ENCODE measurements at regions not wholly inside any gene's neighbourhood (a gene's known extent, or its start where the extent isn't known, plus 50 kb on each side); places are given as distances from the start of the nearest gene placed in this dataset.

DNA sequence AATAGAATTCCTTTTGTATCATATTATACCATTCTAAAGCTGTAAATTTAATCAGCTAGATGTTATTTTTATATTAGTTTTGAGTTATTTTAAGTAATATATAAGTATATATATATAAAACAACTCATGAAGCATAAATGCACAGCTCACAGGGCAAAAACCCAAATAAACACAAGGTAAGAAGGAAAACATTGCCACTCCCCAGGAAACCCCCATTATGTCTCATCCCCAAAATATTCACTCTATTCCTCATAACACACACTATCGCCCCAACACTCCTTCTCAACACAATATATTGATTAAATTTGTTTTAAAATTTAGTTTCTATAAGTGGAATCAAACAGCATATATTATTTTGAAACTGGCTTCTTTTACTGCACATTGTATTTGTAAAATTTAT, 98.6 kb upstream of the FAM83B start:
- H3K4me3 ChIP-seq (ENCODE audit: control insufficient read depth, low read depth, low read length) = no peak overlapping the region
- TF ChIP-seq, protein P1, sequence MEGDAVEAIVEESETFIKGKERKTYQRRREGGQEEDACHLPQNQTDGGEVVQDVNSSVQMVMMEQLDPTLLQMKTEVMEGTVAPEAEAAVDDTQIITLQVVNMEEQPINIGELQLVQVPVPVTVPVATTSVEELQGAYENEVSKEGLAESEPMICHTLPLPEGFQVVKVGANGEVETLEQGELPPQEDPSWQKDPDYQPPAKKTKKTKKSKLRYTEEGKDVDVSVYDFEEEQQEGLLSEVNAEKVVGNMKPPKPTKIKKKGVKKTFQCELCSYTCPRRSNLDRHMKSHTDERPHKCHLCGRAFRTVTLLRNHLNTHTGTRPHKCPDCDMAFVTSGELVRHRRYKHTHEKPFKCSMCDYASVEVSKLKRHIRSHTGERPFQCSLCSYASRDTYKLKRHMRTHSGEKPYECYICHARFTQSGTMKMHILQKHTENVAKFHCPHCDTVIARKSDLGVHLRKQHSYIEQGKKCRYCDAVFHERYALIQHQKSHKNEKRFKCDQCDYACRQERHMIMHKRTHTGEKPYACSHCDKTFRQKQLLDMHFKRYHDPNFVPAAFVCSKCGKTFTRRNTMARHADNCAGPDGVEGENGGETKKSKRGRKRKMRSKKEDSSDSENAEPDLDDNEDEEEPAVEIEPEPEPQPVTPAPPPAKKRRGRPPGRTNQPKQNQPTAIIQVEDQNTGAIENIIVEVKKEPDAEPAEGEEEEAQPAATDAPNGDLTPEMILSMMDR (conservative IDR thresholded peaks at IDR 0.05; ENCODE audit: control insufficient read depth, insufficient read depth, low read depth, low read length) = no peak
- DNase-seq (ENCODE audit: low read depth) = no peak

DNA sequence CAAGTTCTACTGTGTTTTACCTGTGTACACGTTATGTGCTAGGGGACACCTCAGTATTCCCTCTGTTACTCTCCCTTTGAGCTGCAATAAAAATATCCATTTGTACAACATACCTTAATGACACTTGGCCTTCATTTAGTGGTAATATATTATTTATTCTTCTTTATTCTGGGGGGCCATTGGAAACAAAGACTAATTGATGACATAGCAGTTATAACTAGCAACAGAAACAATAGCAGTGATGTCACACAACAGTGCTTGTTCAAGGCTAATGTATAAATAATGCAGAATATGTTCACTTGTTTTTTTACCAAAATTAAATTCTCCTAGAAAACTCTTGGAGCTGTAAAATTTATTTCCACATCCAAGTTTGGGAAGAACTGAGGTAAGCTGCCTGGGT, 92.2 kb upstream of the FAM83B start:
- H3K4me3 ChIP-seq (ENCODE audit: control insufficient read depth, low read depth, low read length) = no peak overlapping the region
- DNase-seq (ENCODE audit: low read depth) = no peak
- TF ChIP-seq, protein P1 (conservative IDR thresholded peaks at IDR 0.05; ENCODE audit: control insufficient read depth, insufficient read depth, low read depth, low read length) = no peak

DNA sequence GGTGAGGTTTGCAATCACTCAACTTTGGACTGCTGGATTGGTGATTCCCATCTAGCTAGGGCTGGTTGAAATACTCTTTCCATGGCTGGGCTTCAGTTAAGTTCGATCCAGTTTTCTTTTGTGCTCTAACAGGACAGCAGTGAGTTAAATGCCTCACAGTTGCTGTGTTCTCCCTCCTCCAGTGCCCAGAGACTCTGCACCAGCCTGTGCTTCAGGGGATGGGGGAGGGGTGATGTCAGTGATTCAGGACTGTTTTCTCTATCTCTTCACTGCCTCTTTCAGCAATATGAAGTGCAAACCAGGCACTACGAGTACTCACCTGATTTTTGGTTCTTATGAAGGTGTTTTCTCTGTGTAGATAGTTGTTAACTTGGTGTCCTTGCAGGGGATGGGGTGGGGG, 88.2 kb upstream of the FAM83B start:
- DNase-seq (ENCODE audit: low read depth) = no peak
- no peak overlapping the region for H3K4me3 ChIP-seq (ENCODE audit: control insufficient read depth, low read depth, low read length)
- TF ChIP-seq, protein P1 (conservative IDR thresholded peaks at IDR 0.05; ENCODE audit: control insufficient read depth, insufficient read depth, low read depth, low read length) = no peak

DNA sequence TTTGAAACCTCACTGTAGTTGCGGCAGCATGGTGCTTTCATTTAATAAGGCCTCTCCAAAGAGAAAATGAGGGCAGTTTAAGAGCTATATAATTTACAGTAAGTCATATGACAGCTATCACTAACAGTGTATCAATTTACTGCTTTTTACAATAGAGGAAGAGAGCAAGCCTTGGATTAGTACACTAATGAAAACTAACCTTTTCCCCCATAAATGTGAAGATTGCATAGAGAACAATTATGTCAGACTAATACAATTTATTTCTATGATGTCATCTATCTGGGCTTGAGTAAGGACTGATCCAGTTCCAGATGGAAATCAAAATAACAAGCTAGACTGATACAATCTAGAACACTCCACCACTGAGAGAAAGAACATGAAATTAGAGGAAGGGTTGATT, 78.1 kb upstream of the FAM83B start:
- H3K4me3 ChIP-seq (ENCODE audit: control insufficient read depth, low read depth, low read length) = no peak overlapping the region
- no peak for DNase-seq (ENCODE audit: low read depth)
- TF ChIP-seq, protein P1 (conservative IDR thresholded peaks at IDR 0.05; ENCODE audit: control insufficient read depth, insufficient read depth, low read depth, low read length) = no peak

DNA sequence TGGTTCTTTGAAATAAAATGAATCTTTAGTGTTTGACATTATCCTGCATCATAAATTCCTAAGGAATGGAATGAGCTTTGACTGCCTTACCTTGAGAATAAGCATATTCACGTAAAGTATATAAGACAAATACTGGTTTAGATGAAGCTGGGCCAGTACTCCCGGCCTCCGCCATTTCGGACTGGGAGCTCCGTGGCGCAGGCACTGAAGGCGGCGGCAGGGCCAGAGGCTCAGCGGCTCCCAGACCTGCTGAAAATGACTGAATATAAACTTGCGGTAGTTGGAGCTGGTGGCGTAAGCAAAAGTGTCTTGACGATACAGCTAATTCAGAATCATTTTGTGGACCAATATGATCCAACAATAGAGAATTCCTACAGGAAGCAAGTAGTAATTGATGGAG, 76.2 kb upstream of the FAM83B start:
- no peak overlapping the region for H3K4me3 ChIP-seq (ENCODE audit: control insufficient read depth, low read depth, low read length)
- no peak for DNase-seq (ENCODE audit: low read depth)
- TF ChIP-seq, protein P1 (conservative IDR thresholded peaks at IDR 0.05; ENCODE audit: control insufficient read depth, insufficient read depth, low read depth, low read length) = no peak

DNA sequence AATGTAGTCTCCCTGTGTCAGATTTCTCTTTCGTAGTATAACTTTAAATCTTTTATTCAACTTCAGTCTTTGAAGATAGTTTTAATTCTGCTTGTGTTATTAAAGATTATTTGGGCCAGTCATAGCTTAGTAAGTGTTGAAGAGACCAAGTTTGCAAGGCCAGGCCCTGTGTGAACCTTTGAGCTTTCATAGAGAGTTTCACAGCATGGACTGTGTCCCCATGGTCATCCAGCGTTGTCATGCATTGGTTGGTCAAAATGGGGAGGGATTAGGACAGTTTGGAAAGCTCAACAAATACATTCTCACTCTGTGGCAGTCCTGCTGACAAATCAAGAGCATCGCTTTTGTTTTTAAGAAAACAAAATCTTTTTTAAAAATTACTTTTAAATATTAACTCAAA, 74.6 kb upstream of the FAM83B start:
- no peak for DNase-seq (ENCODE audit: low read depth)
- TF ChIP-seq, protein P1 (conservative IDR thresholded peaks at IDR 0.05; ENCODE audit: control insufficient read depth, insufficient read depth, low read depth, low read length) = no peak

DNA sequence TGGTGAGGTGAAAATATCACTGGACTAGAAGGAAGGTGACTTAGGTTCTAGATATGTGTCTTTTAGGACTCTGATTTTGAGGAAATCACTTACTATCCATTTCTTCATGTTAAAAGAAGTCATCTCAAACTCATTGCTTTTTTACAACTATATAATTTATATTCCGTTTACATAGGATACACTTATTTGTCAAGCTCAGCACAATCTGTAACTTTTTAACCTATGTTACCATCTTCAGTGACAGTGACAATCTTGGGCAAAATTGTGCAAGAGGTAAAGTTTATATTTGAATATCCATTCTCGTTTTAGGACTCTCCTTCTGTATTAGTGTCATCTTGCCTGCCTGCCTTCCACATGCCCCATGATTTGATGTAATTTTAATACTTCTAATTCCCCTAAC, 74.0 kb upstream of the FAM83B start:
- TF ChIP-seq, protein P1 (conservative IDR thresholded peaks at IDR 0.05; ENCODE audit: control insufficient read depth, insufficient read depth, low read depth, low read length) = no peak
- DNase-seq (ENCODE audit: low read depth) = no peak
- no peak overlapping the region for H3K4me3 ChIP-seq (ENCODE audit: control insufficient read depth, low read depth, low read length)

More for the DNA sequence above, 74.6 kb upstream of the FAM83B start:
- H3K4me3 ChIP-seq (ENCODE audit: control insufficient read depth, low read depth, low read length) = no peak overlapping the region

Measured in fibroblast of mammary gland (primary cell).